ENCODE measurements at regions not wholly inside any gene's neighbourhood (a gene's known extent, or its start where the extent isn't known, plus 50 kb on each side); places are given as distances from the start of the nearest gene placed in this dataset.

- no peak for FAIRE-seq
- SMC1A ChIA-PET (ENCODE audit: uncharacterized antibody, unreplicated experiment), result interaction anchor here (0.5 to 1.1 kb wide), 2 partner anchors 10 to 299 kb away, joined by 3 to 4 read pairs; no protein-coding TSS in a partner anchor
- no peak for TF ChIP-seq JUNB (IDR thresholded peaks at IDR 0.05)
- TF ChIP-seq ZNF207 (IDR thresholded peaks at IDR 0.05; ENCODE audit: borderline replicate concordance), result no peak
- TF ChIP-seq CREB1 (IDR thresholded peaks at IDR 0.05; ENCODE audit: low read depth), result no peak
- TF ChIP-seq NR2F1 (conservative IDR thresholded peaks at IDR 0.05), result no peak
- no peak for TF ChIP-seq MYB (IDR thresholded peaks at IDR 0.05; ENCODE audit: borderline replicate concordance, low read depth, low read length)
- TF ChIP-seq NFYA (IDR thresholded peaks at IDR 0.05; ENCODE audit: borderline replicate concordance, low read depth, low read length), result no peak
- TF ChIP-seq ZNF592 (IDR thresholded peaks at IDR 0.05), result no peak
- TF ChIP-seq IRF4 (IDR thresholded peaks at IDR 0.05; ENCODE audit: low read depth, low read length), result no peak
- no peak for TF ChIP-seq USF1 (IDR thresholded peaks at IDR 0.05; ENCODE audit: borderline replicate concordance, extremely low read length, insufficient read depth, low read depth, low read length)
- no peak for TF ChIP-seq ATF2 (IDR thresholded peaks at IDR 0.05; ENCODE audit: low read length)
- TF ChIP-seq KLF5 (IDR thresholded peaks at IDR 0.05; ENCODE audit: partially characterized antibody), result no peak
- no peak for TF ChIP-seq SREBF1 (IDR thresholded peaks at IDR 0.05; ENCODE audit: low read length)
- no peak for TF ChIP-seq SIX5 (IDR thresholded peaks at IDR 0.05; ENCODE audit: low read depth, low read length, severe bottlenecking)
- TF ChIP-seq RB1 (IDR thresholded peaks at IDR 0.05; ENCODE audit: borderline replicate concordance), result no peak
- TF ChIP-seq IKZF1 (conservative IDR thresholded peaks at IDR 0.05), result no peak
- no peak for TF ChIP-seq BCL11A (IDR thresholded peaks at IDR 0.05; ENCODE audit: low read depth, low read length)
- Histone ChIP-seq H3K27ac (ENCODE audit: control insufficient read depth, insufficient read depth) (no peak overlapping the region), H3K9me3 (replicated peaks; ENCODE audit: control insufficient read depth, insufficient read depth, low read length) (no peaks in the 10 kb centered on the region), H3K9ac (ENCODE audit: control insufficient read depth, insufficient read depth, low read length) (no peak overlapping the region), H2AFZ (ENCODE audit: control insufficient read depth, low read depth, low read length) (no peak overlapping the region), H3K4me3 (no peak overlapping the region), H3K36me3 (ENCODE audit: control insufficient read depth in 2 of 2, insufficient read depth in 2 of 2, low read length in 1 of 2) (no peaks in the 10 kb centered on the region), H4K20me1 (ENCODE audit: control insufficient read depth, insufficient read depth) (no peaks in the 10 kb centered on the region), H3K4me2 (ENCODE audit: control insufficient read depth, insufficient read depth) (no peak overlapping the region), H3K27me3 (replicated peaks in 1 of 2; ENCODE audit: control insufficient read depth in 2 of 2, insufficient read depth in 2 of 2, low read length in 1 of 2) (no peaks in the 10 kb centered on the region; a peak in 1 of 4 replicates), H3K4me1 (ENCODE audit: control insufficient read depth, insufficient read depth, low read length) (no peaks in the 10 kb centered on the region), H3K79me2 (ENCODE audit: control insufficient read depth, insufficient read depth, low read length) (no peaks in the 10 kb centered on the region)
- CTCF ChIA-PET, result interaction anchor here (0.7 to 1.5 kb wide), 4 partner anchors 10 to 364 kb away, joined by 3 to 5 read pairs (median 3); no protein-coding TSS in a partner anchor
- BruUV-seq (replicated peaks), result no TSS peak
- WGBS (ENCODE audit: insufficient coverage, insufficient replicate concordance, low lambda C conversion rate, missing lambda C conversion rate), result 34% methylated on average over 9 of the region's 9 CpGs
- RAD21 ChIA-PET (ENCODE audit: unreplicated experiment), result no interaction called here
- intact Hi-C loops (cut with micrococcal nuclease; ENCODE audit: unreplicated experiment), result no loop called here
- POLR2A ChIA-PET, result no interaction called here
- in situ Hi-C loops (cut with MboI), result no loop called here
- DNase-seq (ENCODE audit: low read depth, low spot score), result no peak
- ATAC-seq, result no peak
These were observed 56.6 kb upstream of the WDR1 start for GRCh38 chr4:10173037-10173753.
